ENCODE measurements at regions not wholly inside any gene's neighbourhood (a gene's known extent, or its start where the extent isn't known, plus 50 kb on each side); places are given as distances from the start of the nearest gene placed in this dataset.

- TF ChIP-seq CTCF (IDR thresholded peaks at IDR 0.05) (no peak), POLR2A (IDR thresholded peaks at IDR 0.05) (no peak)
Observed at GRCh38 chr4:31687717-31688342, 967.7 kb downstream of the PCDH7 start.
